Tibial artery (tissue), 4 donors: ENCODE measurements at regions not wholly inside any gene's neighbourhood (a gene's known extent, or its start where the extent isn't known, plus 50 kb on each side); places are given as distances from the start of the nearest gene placed in this dataset.

Experiments
- DNase-seq, 2 donors: peaks; one replicate each; pipeline ENCODE4 v3.0.0-alpha.2; 2019
- H3K27ac ChIP-seq, 2 donors: fragments of 200-600 bp; sonication (generic) in 1 of 2; 1 replicate in 1 of 2; 2 replicates in 1 of 2; pipeline ENCODE4 v1.5.1; 2018 to 2019; ENCODE audit warnings: mild to moderate bottlenecking in 1 of 2
- H3K27me3 ChIP-seq, 2 donors: fragments of 200-600 bp; sonication (generic) in 1 of 2; one replicate each; pipeline versions ENCODE4 v1.5.1 to v1.6.0; 2016 to 2019
- H3K36me3 ChIP-seq, 3 donors: fragments of 200-600 bp; sonication (generic) in 2 of 3; one replicate each; pipeline ENCODE4 v1.5.1; 2016 to 2019; ENCODE audit warnings: mild to moderate bottlenecking in 2 of 3
- H3K4me1 ChIP-seq, 4 donors: fragments of 200-600 bp; sonication (generic) in 2 of 4; 1 replicate in 3 of 4; 2 replicates in 1 of 4; pipeline ENCODE4 v1.5.1; 2016 to 2019
- H3K4me3 ChIP-seq, 2 donors: fragments of 200-600 bp; sonication (generic) in 1 of 2; 1 replicate in 1 of 2; 2 replicates in 1 of 2; pipeline ENCODE4 v1.5.1; 2018 to 2019; ENCODE audit warnings: mild to moderate bottlenecking in 2 of 2
- H3K9me3 ChIP-seq, 3 donors: fragments of 200-600 bp; sonication (generic) in 1 of 3; one replicate each; pipeline ENCODE4 v1.5.1; 2016 to 2019
- intact Hi-C: fragments of 100-400 bp; cut with DNase I; formaldehyde crosslinking; loops from one replicate; pipeline ENCODE4 v1.15.0; 2023; ENCODE audit warnings: low total_unique reads
- TF ChIP-seq, protein P1 (sequence below), 2 experiments: fragments of 200-600 bp in 1 of 2; fragments of 450-650 bp in 1 of 2; IDR thresholded peaks; one replicate each; pipeline ENCODE4 v1.5.1; 2017 to 2019; ENCODE audit warnings: antibody characterized with exemption in 2 of 2, mild to moderate bottlenecking in 1 of 2, moderate library complexity in 1 of 2

GRCh38 chr11:106390078-106390477 is 312.6 kb downstream of the AASDHPPT start:
- H3K27ac ChIP-seq = no peak overlapping the region

GRCh38 chr11:106391771-106392420 is 314.4 kb downstream of the AASDHPPT start:
- Histone ChIP-seq H3K27me3 (no peaks in the 10 kb centered on the region), H3K4me1 (peaks cover 0 to 6% (median 0%) of the 10 kb centered on the region in 4 donors), H3K4me3 (no peak overlapping the region), H3K9me3 (peaks cover 0 to 7% (median 0%) of the 10 kb centered on the region in 3 donors), H3K27ac (no peak overlapping the region), H3K36me3 (no peaks in the 10 kb centered on the region)
- TF ChIP-seq, protein P1, sequence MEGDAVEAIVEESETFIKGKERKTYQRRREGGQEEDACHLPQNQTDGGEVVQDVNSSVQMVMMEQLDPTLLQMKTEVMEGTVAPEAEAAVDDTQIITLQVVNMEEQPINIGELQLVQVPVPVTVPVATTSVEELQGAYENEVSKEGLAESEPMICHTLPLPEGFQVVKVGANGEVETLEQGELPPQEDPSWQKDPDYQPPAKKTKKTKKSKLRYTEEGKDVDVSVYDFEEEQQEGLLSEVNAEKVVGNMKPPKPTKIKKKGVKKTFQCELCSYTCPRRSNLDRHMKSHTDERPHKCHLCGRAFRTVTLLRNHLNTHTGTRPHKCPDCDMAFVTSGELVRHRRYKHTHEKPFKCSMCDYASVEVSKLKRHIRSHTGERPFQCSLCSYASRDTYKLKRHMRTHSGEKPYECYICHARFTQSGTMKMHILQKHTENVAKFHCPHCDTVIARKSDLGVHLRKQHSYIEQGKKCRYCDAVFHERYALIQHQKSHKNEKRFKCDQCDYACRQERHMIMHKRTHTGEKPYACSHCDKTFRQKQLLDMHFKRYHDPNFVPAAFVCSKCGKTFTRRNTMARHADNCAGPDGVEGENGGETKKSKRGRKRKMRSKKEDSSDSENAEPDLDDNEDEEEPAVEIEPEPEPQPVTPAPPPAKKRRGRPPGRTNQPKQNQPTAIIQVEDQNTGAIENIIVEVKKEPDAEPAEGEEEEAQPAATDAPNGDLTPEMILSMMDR (IDR thresholded peaks at IDR 0.05) = no peak
- intact Hi-C loops = no loop called here
- DNase-seq = no peak

More at GRCh38 chr11:106390078-106390477, 312.6 kb downstream of the AASDHPPT start:
- no peak overlapping the region for H3K4me3 ChIP-seq
- no peaks in the 10 kb centered on the region for H3K36me3 ChIP-seq
- TF ChIP-seq, protein P1 (IDR thresholded peaks at IDR 0.05) = no peak
- DNase-seq = no peak
- intact Hi-C loops = no loop called here
- peaks cover 0 to 6% (median 0%) of the 10 kb centered on the region in 4 donors for H3K4me1 ChIP-seq
- H3K9me3 ChIP-seq = no peaks in the 10 kb centered on the region
- no peaks in the 10 kb centered on the region for H3K27me3 ChIP-seq

DNA sequence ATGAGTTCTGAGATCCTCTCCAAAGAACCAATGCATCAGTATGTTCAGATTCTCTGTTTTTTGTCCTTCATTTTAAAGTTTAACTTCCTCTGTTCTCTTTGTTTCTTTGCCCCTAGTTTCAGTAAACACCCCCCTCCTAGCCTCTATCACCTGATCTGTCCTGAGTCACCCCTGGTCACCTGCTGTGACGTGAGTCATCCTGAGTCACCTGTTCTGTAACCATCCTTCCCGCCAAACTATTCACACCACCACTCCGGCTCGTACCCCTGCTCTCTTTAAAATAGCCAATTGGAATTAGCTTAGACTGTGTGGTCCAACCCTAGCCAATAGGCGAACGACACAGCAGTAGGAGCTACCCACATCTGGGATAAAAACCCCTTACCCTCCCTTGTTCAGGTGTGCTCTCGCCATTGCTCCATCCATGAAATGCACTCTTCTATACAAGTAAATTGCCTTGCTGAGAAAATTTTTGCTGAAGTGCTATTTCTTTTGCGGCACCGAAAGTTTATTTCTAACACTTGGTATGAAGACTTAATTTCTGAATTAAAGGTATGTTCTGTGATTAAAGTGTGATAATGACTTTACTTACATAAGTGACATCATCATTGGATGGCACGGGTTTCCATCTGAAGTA is 318.4 kb downstream of the AASDHPPT start:
- peaks cover 0 to 7% (median 0%) of the 10 kb centered on the region in 3 donors for H3K9me3 ChIP-seq
- H3K36me3 ChIP-seq = no peaks in the 10 kb centered on the region
- no peak overlapping the region for H3K4me3 ChIP-seq
- no peak overlapping the region for H3K27ac ChIP-seq
- peaks cover 0 to 21% (median 0%) of the 10 kb centered on the region in 4 donors for H3K4me1 ChIP-seq
- DNase-seq = no peak
- intact Hi-C loops = no loop called here
- TF ChIP-seq, protein P1 (IDR thresholded peaks at IDR 0.05) = no peak
- no peaks in the 10 kb centered on the region for H3K27me3 ChIP-seq

GRCh38 chr11:106397787-106398501 is 320.5 kb downstream of the AASDHPPT start:
- TF ChIP-seq, protein P1 (IDR thresholded peaks at IDR 0.05) = no peak
- peaks cover 0 to 7% (median 0%) of the 10 kb centered on the region in 3 donors for H3K9me3 ChIP-seq
- peaks cover 0 to 16% (median 0%) of the 10 kb centered on the region in 4 donors for H3K4me1 ChIP-seq
- intact Hi-C loops = no loop called here
- no peaks in the 10 kb centered on the region for H3K36me3 ChIP-seq
- no peaks in the 10 kb centered on the region for H3K27me3 ChIP-seq
- no peak for DNase-seq
- no peak overlapping the region for H3K27ac ChIP-seq
- H3K4me3 ChIP-seq = no peak overlapping the region

DNA sequence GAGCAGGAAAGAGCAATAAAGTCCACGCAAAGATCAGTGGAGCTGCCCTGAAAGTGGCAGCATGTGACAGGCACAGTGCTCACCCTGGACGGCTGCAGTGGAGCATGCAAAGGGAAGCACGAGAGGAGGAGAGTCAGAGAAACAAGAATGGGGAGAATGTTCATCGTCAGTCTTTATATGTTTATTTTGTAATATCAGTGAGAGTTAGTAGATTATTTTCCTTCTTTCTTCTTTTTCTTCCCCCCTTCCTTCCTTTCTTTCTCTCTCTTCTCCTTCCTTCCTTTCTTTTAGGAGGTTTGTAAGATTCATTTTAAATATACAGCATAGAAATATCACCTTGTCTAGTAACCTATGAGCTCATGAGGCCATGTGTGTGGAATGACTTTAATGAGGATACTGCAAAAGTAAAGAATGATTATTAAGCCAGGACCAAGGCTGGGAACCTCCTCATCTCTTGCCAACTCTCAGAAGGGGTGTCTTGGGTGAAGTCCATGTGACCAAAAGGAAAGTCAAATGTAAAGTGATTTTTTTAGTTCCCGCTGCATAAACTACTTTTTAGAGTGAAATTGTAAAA is 321.1 kb downstream of the AASDHPPT start:
- intact Hi-C loops = no loop called here
- Histone ChIP-seq H3K27ac (no peak overlapping the region), H3K9me3 (peaks cover 0 to 7% (median 0%) of the 10 kb centered on the region in 3 donors), H3K36me3 (no peaks in the 10 kb centered on the region), H3K4me3 (no peak overlapping the region), H3K4me1 (peaks cover 0 to 16% (median 0%) of the 10 kb centered on the region in 4 donors), H3K27me3 (no peaks in the 10 kb centered on the region)
- TF ChIP-seq, protein P1 (IDR thresholded peaks at IDR 0.05) = no peak
- no peak for DNase-seq
